HL-60 (cell line): ENCODE measurements at regions not wholly inside any gene's neighbourhood (a gene's known extent, or its start where the extent isn't known, plus 50 kb on each side); places are given as distances from the start of the nearest gene placed in this dataset.

ENCODE experiments used
- CTCF ChIP-seq: IDR thresholded peaks from one replicate; pipeline ENCODE4 v1.5.1; 2011; ENCODE audit warnings: low read length, control low read depth, inconsistent platforms; ENCODE audit not compliant: insufficient read depth
- REST ChIP-seq: IDR thresholded peaks from 2 replicates; pipeline ENCODE4 v1.6.1; 2012; ENCODE audit warnings: low read depth; ENCODE audit not compliant: insufficient replicate concordance

GRCh38 chr2:12227941-12228608, 481.6 kb downstream of the LPIN1 start:
- TF ChIP-seq CTCF (no peak), REST (no peak)
